NCI-H748 (cell line): ENCODE measurements at regions not wholly inside any gene's neighbourhood (a gene's known extent, or its start where the extent isn't known, plus 50 kb on each side); places are given as distances from the start of the nearest gene placed in this dataset.
"Not testable (repeated sequence)": the region's sequence is repeated elsewhere in the genome, so short reads cannot be mapped to it uniquely, and the experiment has no call there.

ENCODE experiments used
- DNase-seq: peaks from one replicate; lab custom pipeline; 2025; ENCODE audit not compliant: unreplicated experiment; lab: John Stamatoyannopoulos, UW

GRCh38 chr9:15372455-15372854, 50.2 kb upstream of the SNAPC3 start:
- DNase-seq, result no peak

- no peak for DNase-seq
These were observed 51.2 kb upstream of the SNAPC3 start for GRCh38 chr9:15371448-15371845.

GRCh38 chr9:15370466-15371447, 51.9 kb upstream of the SNAPC3 start:
- peak; percentile 74 for DNase-seq

- no peak for DNase-seq
These were observed 52.8 kb upstream of the SNAPC3 start for GRCh38 chr9:15369871-15370270.

GRCh38 chr9:15369238-15369637, 53.4 kb upstream of the SNAPC3 start:
- DNase-seq, result no peak

GRCh38 chr9:15364975-15365553, 57.6 kb upstream of the SNAPC3 start:
- not testable (repeated sequence) for DNase-seq

- DNase-seq, result no peak
These were observed 54.7 kb upstream of the TTC39B start for GRCh38 chr9:15361737-15362136.

- DNase-seq, result peak; percentile 68
These were observed 50.1 kb upstream of the TTC39B start for GRCh38 chr9:15357050-15357653.
